ENCODE measurements at regions not wholly inside any gene's neighbourhood (a gene's known extent, or its start where the extent isn't known, plus 50 kb on each side); places are given as distances from the start of the nearest gene placed in this dataset.
"Not testable (repeated sequence)": the region's sequence is repeated elsewhere in the genome, so short reads cannot be mapped to it uniquely, and the experiment has no call there.

GRCh38 chr4:178196751-178197374 is 754.6 kb upstream of the AGA start:
- no peak for DNase-seq

GRCh38 chr4:178198691-178199090 is 756.5 kb upstream of the AGA start:
- DNase-seq: no peak

DNA sequence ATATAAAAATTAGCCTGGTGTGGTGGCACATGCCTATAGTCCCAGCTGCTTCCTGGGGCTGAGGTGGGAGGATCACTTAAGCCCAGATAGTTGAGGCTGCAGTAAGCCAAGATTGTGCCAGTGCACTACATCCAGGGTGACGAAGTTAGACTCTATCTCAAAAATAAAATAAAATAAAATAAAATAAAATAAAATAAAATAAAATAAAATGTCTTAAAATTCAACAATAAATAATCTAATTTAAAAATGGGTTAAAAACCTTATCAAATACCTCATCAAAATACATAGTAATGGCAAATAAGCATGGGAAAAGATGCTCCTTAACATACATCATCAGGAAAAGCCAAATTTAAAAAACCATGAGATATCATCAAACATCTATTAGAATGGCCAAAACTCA is 760.2 kb upstream of the AGA start:
- no peak for DNase-seq

DNA sequence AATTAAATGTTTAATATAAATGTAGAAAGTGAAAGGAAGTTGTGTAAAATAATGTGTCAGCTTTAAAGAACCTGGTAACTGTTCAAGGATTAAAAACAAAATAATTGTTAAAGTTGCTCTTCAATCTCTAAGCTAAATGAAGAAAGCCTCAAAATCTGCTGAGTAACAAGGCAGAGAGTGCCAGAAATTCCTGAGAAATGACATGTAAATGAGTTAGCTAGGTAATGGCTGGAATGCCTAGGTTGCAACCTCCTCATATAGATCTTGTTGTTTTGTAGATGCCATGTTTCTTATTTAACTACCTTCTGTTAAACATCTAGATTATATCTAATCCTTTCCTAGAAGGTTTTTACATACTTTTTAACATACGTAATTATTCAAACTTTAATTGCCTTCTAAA is 763.6 kb upstream of the AGA start:
- DNase-seq: no peak

DNA sequence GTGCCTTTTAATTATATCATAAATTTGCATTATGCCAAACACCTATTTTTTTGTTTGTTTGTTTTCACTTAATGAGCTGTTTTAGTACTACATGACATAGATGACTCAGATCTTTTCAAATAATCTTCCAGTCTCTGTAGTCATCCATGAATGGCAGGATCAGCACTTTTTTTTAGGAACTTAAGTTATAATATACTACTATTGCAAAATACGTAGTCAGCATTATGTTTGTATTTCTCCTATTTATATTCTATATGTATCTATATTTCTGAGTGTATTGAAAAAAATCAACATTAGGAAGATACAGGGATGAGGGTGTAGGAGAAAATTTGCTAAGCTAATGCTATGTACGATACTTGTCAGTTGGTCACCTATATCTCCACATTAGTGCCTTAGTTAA is 773.1 kb upstream of the AGA start:
- no peak for DNase-seq

- DNase-seq: no peak
Observed at GRCh38 chr4:178215763-178216162, 773.5 kb upstream of the AGA start.

DNA sequence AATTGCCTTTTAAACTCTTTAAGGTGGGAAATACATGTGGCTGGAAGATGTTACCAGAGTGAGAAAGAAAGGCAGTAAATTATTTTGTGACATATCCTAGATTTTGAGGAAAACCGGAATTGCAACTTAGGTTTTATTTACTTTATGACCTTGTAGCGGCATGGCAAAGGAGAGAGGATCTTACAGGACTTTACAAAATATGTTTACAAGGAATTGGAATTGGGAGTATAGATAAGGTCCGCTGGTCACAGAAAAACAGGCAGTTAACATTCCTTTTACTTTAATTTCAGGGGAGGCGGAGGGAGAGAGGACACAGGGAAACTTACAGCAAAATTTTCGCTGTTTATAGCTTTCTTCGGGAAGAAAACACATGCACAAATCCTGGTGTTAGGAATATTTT is 784.2 kb upstream of the AGA start:
- DNase-seq: not testable (repeated sequence)

DNA sequence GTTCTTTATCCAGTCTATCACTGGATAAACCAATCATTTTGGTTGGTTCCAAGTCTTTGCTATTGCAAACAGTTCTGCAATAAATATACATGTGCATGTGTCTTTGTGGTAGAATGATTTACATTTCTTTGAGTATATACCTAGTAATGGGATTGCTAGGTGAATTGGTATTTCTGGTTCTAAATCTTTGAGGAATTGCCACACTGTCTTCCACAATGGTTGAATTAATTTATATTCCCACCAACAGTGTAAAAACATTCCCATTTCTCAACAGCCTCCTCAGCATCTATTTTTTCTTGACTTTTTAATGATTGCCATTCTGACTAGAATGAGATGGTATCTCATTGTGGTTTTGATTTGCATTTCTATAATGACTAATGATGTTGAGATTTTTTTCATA is 791.7 kb upstream of the AGA start:
- DNase-seq: no peak

DNA sequence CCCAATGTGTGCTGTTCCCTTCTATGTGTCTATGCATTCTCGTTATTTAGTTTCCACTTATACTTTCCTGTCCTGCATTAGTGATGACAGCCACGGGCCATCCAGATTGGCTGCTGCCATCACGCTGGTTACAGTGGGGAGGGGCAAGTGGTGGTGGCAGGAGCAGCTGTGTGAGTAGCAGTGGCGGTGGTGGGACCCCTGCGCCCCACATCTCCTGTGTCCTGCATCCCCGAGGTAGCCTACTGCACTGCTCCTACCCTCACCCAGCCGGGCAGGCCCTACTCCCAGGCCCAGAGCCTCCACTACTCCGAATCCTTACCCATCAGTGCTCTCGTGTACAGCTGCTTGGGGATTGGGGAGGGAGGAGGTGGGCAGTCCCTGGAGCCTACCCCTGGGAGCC is 798.7 kb upstream of the AGA start:
- DNase-seq: no peak

- DNase-seq: no peak
Observed at GRCh38 chr4:178241601-178242118, 799.4 kb upstream of the AGA start.

- DNase-seq: no peak
Observed at GRCh38 chr4:178242655-178243054, 800.4 kb upstream of the AGA start.

DNA sequence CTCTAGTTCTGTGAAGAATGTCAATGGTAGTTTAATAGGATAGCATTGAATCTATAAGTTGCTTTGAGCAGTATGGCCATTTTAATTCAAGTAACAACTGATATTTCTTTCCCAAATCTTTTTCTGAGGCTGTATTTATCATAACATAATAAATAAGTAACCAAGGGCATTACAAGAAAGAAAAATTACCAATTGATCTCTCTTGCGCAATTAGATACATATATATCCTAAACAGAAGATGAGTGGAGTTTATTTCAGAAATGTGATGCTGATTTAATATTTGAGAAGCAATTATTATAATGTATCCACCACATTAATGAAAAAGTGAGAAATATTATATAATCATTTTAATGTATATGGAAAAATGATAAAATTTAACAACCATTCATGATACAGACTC is 802.5 kb upstream of the AGA start:
- no peak for DNase-seq

GRCh38 chr4:178255172-178255571 is 812.9 kb upstream of the AGA start:
- no peak for DNase-seq

GRCh38 chr4:178258603-178259002 is 816.4 kb upstream of the AGA start:
- DNase-seq: no peak

DNA sequence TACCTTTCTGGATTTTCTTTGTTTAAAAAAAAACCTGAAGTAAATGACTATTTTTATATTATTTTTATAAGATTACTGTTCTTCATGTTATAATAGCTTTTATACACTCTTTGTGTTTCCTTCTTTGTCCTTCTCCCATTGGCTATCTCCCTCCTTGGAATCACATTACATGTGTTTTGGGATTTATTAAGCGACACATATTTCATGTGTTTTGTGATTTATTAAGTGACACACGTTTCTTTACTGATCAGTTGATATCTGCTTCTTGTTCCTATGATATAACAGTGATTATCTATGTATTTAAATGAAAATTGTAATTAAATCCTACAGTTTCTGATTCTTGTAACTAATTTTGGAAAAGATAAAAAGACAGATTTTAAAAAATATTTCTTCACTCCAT is 817.3 kb upstream of the AGA start:
- no peak for DNase-seq

DNA sequence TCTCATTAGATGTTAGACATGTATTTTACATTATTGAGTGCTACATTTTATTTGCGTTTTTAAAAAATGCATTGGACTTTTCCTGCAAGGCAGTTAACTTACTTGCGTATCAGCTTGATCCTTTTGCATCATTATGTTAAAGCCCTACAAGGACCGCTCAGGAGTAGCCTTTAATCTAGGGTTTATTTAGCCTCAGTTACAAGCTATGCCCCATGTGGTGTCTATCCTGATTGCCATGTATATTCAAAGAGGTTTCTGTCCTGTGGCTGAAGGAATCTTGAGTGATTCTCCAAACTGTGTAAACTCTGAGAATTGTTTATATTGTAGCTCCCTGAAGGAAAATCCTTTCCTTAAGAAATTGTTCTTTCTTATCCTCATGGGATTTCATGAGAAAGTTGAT is 821.8 kb upstream of the AGA start:
- DNase-seq: no peak

DNA sequence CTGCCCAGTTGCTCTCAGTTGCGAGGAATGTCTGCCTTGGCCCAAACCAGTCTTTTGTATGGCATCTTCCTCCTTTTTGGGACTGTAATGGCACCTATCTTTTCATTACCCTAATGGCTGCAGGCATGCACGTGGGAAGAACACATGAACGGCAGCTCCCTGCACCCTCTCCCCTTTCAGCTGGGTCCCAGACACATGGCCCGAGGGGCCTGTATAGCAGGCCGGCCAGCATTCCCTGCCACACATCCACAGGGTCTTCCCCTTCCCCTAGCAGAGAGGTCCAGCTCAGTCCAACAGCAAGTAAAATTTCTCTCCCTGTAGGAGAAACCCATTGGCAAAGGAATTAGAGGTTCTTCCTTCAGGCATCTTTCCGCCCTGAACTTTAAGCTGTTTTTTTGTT is 829.1 kb upstream of the AGA start:
- DNase-seq: no peak

DNA sequence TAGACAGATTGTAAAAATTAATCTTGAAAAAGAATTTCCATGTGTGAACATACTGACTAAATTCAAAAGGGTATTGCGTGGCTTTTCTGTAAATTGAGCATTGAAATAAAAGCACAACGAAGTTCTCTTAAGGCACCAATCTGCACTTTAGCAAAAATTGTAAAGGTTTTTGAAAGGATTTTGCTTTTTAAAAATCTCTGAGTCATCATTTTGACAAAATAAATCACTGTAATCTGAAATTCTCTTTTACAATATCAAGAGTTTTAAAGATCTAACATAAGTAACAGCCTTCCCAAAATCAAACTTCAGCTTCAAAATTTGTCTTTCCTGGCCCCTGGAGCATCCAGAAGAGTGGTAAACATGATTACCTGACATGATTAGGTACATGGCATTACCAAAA is 830.9 kb upstream of the AGA start:
- no peak for DNase-seq

GRCh38 chr4:178275671-178276360 is 833.6 kb upstream of the AGA start:
- DNase-seq: peak in 1 of 2 experiments; percentile 1

- no peak for DNase-seq
Observed at GRCh38 chr4:178280362-178280761, 838.1 kb upstream of the AGA start.

DNA sequence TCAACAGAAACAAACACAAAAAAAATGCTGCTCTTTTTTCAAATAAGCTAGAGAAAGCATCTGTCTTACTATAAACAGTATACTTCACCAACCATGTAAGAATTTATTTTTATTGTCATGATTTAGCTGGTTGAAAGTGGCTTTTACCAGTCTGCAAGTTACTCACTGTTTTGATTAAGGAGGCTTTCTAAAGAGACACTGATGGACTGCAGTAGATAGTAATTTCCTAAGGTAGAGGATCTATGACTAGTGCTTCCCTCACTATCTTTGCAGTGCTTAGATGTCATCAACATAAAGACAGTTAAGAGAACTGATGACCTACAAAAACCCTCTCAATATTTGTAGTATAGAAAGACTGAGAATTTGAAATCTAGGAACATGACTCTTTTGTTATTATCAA is 846.2 kb upstream of the AGA start:
- DNase-seq: no peak

DNA sequence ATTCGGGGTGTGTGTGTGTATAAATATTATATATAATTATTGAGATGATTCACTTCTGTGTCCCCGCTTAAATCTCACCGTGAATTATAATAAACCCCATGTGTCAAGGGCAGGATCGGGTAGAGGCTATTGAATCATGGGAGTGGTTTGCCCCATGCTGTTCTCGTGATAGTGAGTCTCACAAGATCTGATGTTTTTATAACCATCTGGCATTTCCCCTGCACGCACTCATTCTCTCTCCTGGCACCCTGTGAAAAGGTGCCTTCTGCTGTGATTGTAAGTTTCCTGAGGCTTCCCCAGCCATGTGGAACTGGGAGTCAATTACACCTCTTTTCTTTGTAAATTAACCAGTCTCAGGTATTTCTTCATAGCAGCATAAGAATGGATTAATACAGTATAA is 851.4 kb upstream of the AGA start:
- no peak for DNase-seq

- DNase-seq: no peak
Observed at GRCh38 chr4:178296669-178297068, 854.4 kb upstream of the AGA start.

- DNase-seq: no peak
Observed at GRCh38 chr4:178306565-178306964, 864.3 kb upstream of the AGA start.

DNA sequence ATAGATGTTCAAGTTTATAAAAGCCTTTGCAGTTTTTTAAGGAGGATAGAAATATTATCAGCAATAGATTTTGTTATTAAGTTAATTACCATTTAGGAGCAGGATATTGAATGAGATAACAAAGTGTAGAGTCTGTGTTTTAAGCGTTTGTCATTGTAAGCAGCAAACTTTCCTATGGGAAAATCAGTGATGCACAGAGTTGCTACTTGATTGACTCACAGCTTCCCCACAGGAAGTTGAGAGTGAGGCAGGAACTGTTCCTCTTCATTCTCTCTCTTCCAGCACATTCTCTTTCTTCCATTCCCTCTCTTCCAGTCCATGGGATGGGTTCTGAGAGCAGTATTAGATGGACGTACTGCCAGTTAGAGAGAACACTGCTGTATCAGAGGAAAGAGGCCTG is 867.7 kb upstream of the AGA start:
- DNase-seq: no peak

Data from activated CD4-positive, alpha-beta T cell treated with anti-CD3 and anti-CD28 coated beads, Interleukin-2, amount 50 U/mL, for 48 hours (primary cell).